ENCODE measurements at regions not wholly inside any gene's neighbourhood (a gene's known extent, or its start where the extent isn't known, plus 50 kb on each side); places are given as distances from the start of the nearest gene placed in this dataset.
"Not testable (repeated sequence)": the region's sequence is repeated elsewhere in the genome, so short reads cannot be mapped to it uniquely, and the experiment has no call there.

DNA sequence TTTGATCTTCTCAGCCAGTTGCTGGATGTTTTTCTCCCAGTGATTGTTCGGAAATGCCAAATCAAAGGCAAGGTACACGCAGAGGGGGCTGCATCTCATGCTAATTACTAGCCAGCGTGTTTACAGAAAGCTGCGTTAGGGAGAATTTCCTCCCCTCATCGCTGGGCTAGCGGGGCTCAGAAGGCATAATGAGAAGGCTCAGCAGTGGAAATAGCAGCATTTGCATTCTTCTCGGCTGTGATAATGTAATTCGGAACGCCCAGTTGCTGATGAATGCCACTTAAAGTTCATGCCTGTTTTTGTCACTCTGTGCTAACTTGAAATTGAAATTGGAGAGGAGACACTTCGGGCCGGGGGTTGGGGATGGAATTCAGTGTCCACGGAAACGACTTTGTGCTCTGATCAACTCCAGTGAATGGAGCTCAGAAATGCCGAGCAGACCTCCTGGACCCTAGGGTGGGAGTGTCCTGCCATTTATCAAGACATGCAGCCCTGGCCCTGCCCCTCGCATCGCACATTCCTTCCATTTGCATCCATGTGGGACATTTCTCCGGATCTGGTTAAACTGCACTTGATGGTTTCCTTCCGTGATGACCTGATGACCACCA lies 313.4 kb upstream of the C1orf174 start:
- intact Hi-C loops (cut with DNase I): no loop called here
- no peak for DNase-seq

DNA sequence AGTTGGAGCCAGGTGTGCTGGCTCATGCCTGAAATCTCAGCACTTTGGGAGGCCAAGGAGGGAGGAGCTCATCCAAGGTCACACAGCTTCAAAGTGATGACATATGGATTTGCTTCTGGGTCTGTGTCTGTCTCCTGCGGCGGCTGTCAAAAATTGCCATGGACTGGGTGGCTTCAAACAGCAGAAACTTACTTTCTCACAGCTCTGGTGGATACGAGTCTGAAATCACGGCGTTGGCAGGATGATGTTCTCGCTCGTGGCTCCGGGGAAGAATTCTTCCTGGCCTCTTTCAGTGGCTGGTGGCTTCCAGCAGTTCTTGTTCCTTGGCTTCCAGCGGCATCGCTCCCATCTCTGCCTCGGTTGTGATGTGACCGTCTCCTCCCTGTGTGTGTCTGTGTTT lies 314.8 kb upstream of the C1orf174 start:
- no peak for DNase-seq
- intact Hi-C loops (cut with DNase I): no loop called here
- no peak for ATAC-seq (ENCODE audit: poor library complexity)

More for the DNA sequence above, 313.4 kb upstream of the C1orf174 start:
- no peak for ATAC-seq (ENCODE audit: poor library complexity)

DNA sequence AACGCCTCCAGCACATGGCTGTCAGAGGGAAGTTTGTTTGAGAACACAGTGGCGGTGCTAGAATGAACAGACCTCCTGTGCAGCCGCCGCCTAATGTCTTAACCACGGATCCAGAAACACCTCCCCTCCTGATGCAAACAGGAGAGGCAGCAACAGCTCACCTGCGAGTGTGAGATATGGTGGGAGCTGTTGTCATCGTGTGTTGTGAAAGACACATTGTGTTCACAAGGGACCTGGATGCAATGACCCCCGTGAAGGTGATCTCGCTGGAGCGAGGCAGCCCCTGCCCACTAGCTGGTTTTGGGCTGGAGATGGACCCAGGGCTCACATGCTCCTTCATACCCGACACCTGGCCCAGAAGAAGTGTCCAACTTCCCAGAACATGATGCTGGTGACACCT lies 315.3 kb upstream of the C1orf174 start:
- DNase-seq (no peak), ATAC-seq (ENCODE audit: poor library complexity) (no peak)
- intact Hi-C loops (cut with DNase I): no loop called here

DNA sequence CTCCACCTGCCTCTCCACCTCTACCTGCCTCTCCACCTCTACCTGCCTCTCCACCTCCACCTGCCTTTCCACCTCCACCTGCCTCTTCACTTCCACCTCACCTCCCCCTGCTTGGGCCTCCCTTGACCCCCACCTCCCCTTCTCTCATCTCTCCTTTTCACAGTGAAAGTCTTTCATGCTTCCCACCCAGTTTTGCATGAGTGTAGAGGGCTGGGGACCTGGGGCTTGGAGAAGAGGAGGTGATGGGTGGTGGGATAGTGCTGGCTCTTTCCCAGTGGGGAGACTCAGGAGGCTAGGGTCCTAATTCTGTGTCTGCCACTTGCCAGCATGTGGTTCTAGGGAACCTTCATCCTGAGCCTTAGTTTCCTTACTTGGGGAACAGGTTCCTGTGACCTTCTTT lies 316.2 kb upstream of the C1orf174 start:
- intact Hi-C loops (cut with DNase I): no loop called here
- ATAC-seq (ENCODE audit: poor library complexity) (no peak), DNase-seq (no peak)

DNA sequence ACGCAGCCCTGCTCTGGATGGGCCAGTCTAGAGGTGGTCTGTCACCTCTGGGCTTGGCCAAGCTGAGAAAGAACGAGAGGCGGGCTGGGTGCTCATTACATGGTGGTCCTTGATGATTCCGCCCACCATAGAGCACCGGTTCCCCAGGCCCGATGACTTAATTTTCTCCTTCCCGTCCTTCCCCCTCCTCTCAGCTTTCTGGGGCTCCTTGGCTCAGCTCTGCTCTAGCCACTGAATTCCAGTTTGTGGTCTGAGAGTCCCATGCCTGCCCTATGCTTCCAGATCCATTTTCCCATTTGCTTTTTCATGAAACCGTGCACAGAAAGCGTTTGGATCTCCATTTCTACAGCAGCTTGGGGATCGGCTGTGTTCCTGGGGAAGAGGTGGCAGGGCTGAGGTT lies 318.5 kb upstream of the C1orf174 start:
- DNase-seq (no peak), ATAC-seq (ENCODE audit: poor library complexity) (no peak)
- intact Hi-C loops (cut with DNase I): no loop called here

DNA sequence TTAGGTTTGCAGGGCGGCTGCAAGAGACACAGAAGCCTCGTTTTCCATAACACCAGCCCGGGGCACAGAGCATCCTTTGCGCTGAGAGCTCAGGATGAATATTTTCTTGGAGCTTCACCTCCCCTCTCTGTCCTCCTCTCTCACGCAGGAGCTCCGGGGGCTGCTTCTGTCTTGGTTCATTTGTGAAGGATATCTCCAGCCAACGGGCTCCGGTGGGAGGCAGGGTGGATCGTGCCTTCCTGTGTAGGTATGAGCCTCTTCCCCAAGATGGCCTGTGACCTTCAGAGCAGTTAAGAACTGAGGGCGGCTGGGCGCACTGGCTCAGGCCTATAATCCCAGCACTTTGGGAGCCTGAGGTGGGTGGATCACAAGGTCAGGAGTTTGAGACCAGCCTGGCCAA lies 319.0 kb upstream of the C1orf174 start:
- DNase-seq (no peak), ATAC-seq (ENCODE audit: poor library complexity) (no peak)
- intact Hi-C loops (cut with DNase I): no loop called here

DNA sequence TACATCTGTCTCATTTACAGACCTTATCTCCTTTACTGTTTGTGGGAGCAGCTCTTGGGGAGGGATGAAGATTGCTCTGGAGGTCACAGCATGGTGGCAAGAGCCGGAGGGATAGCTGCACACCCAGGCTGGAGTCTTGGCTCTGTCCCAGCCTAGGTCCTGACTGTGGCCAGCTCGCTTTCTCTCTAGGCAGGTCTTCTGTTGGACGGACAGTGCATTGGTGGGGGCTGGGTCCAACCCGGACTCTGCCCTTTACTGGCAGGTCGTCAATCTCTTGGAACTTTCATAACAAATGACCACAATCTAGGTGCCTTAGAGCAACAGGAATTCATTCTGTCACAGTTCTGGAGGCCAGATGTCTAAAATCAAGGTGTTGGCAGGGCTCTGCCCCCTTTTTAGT lies 319.8 kb upstream of the C1orf174 start:
- intact Hi-C loops (cut with DNase I): no loop called here
- ATAC-seq (ENCODE audit: poor library complexity) (no peak), DNase-seq (no peak)

DNA sequence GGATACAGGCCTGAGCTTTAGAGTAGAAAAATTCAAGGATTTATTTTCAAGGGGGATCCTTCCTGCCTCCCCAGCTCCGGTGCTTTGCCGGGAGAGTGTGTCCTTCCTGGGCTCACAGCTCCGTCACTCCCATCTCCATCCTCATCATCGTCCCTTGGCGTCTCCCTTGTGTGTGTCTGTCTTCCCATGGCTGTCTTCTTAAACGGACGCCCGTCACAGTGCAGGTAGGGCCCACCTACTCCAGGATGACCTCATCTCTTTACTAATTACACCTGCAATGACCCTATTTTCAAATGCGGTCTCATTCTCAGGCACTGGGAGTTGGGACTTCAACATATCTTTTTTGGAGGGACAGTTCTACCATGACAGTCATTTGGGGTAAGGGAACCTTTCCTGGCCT lies 320.3 kb upstream of the C1orf174 start:
- DNase-seq (no peak), ATAC-seq (ENCODE audit: poor library complexity) (no peak)
- intact Hi-C loops (cut with DNase I): no loop called here

DNA sequence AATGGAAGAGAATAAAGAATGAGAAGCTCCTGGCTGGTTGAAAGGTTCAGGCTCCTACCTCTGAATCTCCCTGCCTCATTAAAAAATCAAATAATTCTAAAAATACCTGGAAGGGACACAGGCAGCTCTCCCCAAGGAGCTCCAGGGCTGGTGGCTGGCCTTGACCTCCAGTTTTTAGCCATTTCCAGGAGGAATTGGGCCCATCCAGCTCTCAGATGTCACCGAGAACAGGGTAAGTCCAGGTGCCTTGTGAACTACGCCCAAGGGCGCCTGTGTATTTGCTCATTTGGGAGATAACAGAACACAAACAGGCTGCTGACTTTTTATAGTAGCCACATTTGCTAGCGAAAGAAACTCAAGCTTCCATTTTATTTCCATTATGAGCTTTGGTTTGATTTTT lies 321.0 kb upstream of the C1orf174 start:
- intact Hi-C loops (cut with DNase I): no loop called here
- ATAC-seq (ENCODE audit: poor library complexity) (no peak), DNase-seq (no peak)

DNA sequence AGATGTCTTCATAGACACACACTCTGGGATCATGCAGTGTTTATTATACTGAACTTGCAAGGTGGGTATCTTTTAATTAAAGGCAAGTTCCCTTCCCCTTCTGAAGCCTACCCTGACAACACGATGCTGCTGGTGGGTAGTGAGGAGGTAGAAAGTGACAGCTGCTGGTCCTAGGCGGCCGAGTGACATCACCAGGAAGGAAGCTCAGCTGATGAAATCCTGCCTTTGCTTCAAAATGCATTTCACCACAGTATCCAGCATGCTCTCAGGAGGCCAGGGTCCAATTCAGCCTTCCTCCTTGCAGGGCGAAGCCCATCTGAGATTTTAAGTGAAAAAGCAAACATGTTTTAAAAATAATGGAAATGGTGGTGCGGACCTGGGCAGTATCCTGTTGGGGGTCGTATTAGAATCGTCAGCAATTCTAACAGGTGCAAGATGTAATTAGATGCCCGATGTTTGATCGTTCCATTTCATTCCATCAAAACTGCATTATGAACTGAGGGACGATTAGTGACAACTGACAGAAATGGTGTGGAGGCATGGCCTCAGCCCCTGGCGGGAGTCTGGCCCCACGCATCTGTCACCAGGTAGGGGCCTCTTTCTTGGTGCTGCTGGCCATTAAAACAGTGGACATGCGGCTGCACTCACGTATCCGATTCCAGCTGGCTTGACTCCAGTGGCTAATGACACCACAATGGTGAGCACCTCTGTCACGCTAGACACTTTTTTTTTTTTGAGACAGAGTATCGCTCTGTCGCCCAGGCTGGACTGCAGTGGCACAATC lies 324.8 kb upstream of the C1orf174 start:
- no peak for ATAC-seq (ENCODE audit: poor library complexity)
- no peak for DNase-seq
- intact Hi-C loops (cut with DNase I): no loop called here

DNA sequence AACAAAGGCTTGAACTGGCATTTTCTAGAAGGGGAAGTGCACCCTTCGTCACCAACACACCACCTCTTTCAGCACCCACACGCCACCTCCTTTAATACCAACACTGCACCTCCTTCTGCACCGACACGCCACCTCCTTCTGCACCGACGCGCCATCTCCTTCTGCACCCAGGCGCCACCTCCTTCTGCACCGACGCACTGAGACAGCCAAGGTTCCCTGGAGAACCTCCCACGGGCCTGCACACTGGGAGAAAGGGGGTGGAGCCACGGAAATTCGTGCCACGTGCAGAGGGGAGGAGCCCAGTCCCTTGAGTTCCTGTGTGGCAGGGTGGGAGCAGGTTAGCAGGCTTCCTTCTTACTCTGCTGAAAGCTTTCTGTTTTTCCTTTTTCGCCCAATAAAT lies 327.9 kb upstream of the C1orf174 start:
- intact Hi-C loops (cut with DNase I): no loop called here
- no peak for DNase-seq
- no peak for ATAC-seq (ENCODE audit: poor library complexity)

DNA sequence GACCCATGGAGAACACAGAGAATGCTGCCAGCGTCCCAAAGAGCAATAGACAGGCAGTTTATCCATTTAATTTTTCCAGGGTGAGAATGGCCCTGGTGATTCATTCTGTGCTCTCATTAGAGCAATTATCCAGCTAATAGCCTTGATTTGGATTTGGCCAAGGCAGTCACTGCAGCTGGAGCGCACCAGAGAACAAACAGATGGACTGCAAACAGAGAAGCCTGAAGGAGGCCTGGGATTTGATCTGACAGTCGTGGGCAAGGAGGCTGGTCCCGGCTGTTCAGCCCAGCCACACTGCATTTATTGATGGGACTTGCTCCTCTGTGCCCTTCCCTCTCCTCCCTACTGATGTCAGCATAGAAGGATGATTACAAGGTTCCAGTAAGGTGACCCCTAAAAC lies 353.9 kb upstream of the C1orf174 start:
- ATAC-seq (ENCODE audit: poor library complexity) (no peak), DNase-seq (no peak)
- intact Hi-C loops (cut with DNase I): no loop called here

DNA sequence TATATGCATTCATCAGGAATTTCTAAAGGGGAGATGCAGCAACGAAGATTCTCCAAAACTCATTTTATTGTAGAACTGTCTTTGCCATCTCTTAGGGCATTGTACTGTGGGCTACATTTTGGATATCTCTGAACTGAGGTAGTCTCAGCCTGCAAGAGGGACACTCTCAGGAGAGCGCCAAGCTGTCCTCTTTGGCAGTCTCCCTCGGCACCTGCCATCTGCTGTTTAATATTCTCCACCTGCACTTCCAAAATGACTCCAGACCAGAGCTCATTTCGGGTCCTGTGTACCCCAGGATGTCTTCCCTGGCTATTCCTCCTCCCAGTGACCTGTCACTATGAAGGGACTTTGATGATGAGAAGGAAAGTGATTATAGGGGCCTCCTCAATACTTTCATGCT lies 356.3 kb upstream of the C1orf174 start:
- intact Hi-C loops (cut with DNase I): no loop called here
- DNase-seq (no peak), ATAC-seq (ENCODE audit: poor library complexity) (no peak)

DNA sequence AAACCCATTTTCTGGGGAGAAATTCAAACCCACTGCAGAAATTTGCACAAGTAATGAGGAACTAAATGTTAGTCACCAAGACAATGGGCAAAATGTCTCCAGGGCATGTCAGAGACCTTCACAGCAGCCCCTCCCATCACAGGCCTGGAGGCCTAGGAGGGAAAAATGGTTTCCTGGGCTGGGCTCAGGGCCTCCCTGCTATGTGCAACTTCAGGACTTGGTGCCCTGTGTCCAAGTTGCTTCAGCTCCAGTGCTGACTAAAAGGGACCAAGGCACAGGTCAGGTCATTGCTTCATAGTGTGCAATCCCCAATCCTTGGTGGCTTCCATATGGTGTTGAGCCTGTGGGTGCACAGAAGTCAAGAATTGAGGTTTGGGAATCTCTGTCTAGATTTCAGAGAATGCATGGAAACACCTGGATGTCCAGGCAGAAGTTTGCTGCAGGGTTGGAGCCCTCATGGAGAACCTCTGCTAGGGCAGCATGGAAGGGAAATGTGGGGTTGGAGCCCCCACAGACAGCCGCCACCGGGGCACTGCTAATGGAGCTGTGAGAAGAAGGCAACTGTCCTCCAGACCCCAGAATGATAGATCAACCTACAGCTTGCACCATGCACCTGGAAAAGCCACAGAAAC lies 358.2 kb upstream of the C1orf174 start:
- DNase-seq; ATAC-seq (ENCODE audit: poor library complexity); intact Hi-C loops (cut with DNase I): not testable (repeated sequence)

DNA sequence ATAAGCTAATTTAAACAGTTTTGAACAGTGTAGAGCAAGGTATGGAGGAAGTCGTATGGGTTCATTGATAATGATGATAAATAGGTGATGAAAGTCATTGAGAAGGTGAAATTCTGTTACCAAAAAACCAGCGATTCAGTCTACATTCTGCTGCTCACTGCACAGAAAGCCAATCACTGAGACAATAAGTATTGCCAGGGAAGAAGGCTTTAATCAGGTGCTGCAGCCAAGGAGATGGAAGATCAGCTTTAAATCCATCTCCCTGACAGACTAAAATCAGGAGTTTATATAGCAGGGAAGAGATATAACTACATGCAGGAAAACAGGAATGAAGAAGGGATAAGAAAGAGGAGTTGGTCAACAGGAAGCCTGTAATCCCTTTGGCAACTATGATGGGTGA lies 361.3 kb upstream of the C1orf174 start:
- ATAC-seq (ENCODE audit: poor library complexity) (no peak), DNase-seq (no peak)
- intact Hi-C loops (cut with DNase I): no loop called here

DNA sequence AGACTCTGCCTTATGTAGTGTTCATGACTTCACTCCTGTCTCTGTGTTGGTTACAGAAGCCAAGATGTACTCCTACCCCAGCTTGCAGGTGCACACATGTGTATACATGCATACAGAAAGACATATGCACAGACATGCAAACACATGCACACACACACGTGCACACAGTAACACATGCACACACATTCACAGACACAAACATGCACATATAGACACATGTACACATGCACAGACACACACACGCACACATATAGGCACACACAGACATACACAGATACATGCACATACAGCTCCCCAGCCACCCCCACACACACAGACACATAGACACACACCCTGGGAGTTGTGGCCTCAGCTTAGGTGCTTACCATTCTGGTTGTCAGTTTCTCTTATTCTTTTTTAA lies 362.6 kb upstream of the C1orf174 start:
- ATAC-seq (ENCODE audit: poor library complexity): no peak
- intact Hi-C loops (cut with DNase I): no loop called here
- no peak for DNase-seq

DNA sequence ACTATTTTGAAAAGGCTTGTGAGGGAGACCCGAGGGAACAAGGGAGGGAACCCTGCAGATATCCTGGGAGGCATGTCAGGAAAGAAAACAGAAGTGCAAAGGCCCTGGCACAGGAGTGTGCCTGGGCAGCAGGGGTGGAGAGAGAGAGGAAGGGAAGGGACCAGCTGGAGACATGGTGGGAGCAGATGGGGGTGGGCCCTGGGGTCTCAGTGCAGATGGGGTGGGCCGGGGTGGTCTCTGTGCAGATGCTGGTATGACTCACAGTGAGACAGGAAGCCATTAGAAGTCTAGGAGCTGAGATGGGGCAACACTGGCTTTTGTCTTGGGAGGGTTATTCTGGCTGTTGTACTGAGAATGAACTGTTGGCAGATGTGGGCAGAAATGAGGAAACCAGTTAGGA lies 363.6 kb upstream of the C1orf174 start:
- ATAC-seq (ENCODE audit: poor library complexity): no peak
- DNase-seq: no peak
- intact Hi-C loops (cut with DNase I): no loop called here

DNA sequence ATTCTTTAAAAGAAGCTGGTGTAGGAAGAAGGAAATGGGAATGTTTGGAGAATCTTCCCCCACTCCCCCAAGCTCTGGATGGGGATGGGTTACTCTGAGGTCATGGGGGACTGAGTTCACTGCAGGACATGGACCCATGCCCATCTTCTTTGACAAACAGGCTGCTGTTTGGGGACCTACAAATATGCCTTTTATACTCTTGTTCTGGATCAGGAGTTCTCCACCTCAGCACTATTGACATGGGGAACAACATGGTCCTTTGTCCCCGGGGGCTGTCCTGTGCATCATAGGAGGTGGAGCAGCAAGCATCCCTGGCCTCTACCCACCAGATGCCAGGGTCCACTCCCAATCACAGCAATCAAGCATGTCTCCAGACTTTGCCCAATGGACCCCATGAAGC lies 365.8 kb upstream of the C1orf174 start:
- DNase-seq: no peak
- ATAC-seq (ENCODE audit: poor library complexity): no peak
- intact Hi-C loops (cut with DNase I): no loop called here

DNA sequence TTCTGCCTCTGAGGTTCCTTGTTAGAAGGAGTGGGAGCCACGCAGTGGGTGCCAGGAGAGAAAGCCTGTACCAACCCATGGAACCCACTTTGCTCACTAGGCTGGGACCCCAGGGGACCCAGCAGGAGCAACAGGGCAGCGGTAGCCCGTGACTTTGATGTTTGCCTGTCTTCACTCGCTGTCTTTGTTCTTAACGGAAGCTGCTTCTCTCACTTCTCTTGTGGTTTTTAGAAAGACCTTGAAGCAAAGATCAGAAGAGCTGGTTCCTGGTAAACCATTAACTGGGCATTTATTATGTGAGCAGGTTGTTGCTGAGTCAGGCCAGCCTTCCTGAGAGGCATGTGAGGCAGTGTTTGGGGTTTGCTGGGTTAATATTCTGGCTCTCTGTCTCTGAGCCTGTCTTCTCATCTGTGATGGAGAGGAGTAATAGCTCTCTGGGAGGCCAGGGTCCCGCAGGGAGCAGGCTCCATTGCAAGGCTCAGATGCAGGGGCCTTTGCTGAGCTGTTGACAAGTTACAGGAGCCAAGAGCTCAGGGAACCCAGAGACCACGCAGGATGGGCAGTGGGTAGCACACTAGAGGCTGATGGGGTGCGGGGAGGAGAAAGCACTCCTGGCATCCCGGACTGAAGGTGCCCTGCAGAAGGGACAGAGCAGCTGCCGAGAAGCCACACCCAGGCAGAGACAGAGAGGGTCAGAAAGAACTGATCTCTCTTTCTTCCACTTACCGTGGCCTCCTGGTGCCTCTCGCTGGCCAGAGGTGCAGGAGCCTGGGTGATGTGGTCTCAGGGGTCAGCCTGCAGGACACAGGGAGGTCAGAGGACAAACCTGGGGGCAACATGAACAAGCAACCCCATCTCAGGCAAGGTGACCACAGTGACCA lies 367.5 kb upstream of the C1orf174 start:
- intact Hi-C loops (cut with DNase I): no loop called here
- DNase-seq (no peak), ATAC-seq (ENCODE audit: poor library complexity) (no peak)
